HG03439 (cell line): ENCODE measurements at regions not wholly inside any gene's neighbourhood (a gene's known extent, or its start where the extent isn't known, plus 50 kb on each side); places are given as distances from the start of the nearest gene placed in this dataset.
"Not testable (repeated sequence)": the region's sequence is repeated elsewhere in the genome, so short reads cannot be mapped to it uniquely, and the experiment has no call there.

ENCODE experiments used
- ATAC-seq: cut with Tn5 transposase; IDR thresholded peaks from one replicate; pipeline ENCODE4 v1.9.1; 2021; ENCODE audit warnings: mild to moderate bottlenecking, moderate library complexity; ENCODE audit not compliant: unreplicated experiment

DNA sequence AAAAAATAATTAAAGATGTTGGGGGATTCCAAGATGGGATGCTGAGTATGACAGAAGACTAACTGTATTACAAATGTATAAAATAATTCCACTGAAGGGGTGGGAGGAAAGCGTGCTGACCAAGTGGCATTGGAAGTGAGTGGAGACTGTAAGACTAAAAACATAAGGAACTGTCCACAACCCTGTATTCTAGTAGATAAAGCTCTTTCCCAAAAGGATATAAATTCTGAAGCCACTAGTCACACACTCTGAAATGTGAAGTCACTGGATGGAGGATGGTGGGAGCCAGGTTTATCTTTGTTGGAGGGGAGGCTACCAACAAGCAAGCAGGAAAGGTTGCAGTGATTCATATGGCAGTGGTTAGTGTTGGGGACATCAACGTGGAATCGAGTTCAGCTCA, 182.8 kb upstream of the PLGLB2 start:
- ATAC-seq = not testable (repeated sequence)

DNA sequence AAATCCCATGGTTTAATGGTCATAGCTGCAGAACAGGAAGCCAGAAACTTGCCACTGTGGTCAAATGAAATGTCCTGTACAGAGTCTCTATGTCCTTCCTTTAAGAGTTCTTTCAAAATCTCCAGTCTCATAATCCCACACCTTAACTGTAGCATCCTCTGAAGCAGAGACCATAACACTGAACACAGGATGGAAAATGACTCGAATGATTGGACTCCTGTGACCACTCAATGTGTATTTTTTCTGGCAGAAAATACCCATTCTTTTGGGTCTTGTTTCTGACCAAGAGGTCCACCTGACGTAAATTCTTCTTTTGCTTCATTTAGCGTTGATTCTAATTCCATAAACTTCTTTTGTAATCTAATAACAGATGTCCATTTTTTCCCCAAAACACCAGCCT, 181.4 kb upstream of the PLGLB2 start:
- ATAC-seq = not testable (repeated sequence)

DNA sequence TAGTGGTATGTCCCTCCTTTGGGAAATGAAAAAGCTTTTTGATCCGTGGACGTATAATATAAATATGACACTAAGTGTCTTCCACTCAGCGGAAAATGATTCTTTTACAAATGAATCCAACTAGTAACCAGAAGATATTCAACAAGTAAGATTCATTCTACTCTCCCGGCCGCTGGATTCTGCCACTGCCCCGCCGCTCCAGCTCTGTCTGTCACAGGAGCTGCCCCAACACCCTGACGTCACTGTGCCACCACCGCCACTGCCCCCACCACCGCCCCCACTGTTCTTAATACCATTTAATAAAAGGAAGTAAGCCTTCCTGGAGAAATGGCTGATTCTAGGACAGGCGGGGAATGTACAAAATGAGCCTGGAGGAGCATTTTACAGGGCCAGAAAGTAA, 180.8 kb upstream of the PLGLB2 start:
- ATAC-seq = not testable (repeated sequence)

DNA sequence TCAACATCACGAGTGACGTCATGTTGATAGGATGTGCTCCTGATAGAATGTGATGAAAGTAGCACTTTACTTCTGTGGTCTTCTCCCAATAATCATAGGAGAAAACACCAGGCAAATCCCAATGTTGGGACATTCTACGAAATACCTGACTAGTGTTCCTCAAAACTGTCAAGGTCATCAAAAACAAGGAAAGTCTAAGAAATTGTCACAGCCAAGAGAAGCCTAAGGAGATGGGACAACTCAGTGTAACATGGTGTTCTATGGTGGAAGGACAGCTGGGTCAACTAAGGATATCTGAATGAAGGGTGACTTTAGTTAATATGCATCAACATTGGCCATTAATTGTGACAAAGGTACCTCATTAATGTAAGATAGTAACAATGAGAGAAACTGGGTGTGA, 180.0 kb upstream of the PLGLB2 start:
- not testable (repeated sequence) for ATAC-seq

DNA sequence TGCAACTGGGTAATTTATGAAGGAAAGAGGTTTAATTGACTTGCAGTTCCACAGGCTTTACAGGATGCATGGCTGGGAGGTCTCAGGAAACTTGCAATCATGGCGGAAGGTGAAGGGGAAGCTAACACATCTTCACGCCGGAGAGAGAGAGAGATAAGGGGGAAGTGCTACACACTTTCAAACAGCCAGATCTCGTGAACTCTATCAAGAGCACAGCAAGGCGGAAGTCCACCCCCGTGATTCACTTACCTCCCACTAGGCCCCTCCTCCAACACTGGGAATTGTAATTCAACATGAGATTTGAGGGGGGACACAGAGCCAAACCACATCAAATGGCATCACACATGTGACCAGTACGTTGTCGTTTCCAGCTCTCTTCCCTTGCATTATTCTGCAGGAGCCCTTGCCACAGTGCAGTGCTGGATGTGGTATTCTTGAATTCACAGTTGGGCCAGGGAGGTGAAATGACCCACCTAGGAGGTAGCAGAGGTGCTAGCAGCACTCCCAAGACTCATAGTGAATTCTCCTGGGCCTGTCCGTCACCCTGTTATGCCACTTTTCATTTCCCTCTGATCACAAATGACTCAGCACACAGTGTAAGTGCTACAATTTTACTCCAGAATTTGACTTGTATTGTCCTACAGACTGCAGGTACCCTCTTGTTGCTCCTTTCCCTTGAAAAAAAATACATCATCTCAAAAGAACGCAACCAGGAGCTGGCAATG, 179.2 kb upstream of the PLGLB2 start:
- not testable (repeated sequence) for ATAC-seq

DNA sequence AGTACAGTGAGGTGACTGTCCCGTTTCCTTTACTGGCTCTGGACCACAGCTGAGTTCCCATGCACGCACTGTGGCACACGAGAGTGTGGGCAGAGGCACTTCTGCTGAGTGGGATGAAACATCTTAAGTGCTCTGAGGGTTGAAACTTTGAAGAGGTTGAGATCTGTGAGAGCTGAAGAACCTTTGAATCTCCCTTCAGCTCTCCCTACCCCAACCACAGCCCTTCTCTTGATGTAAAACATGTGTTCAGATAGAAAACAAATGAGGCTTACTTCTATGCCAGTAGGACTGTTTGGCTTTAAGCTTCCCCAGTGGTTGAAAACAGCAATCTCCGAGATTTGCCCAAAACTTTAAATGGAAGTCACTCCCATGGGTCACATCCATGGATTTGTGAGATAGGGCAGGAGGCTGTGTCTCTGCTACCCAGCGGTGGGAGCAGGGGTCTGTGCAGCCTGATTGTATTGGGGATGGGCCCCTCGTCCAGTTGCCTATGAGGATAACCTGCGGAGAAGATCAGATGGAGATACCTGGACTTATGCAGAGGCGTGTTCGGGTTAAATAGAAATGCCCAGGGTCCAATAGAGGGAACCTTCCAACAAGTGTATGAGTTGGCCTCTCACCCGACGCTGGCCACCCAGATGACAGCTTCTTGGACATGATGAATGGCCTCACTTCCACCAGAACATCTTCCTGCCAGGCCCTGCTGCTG, 178.0 kb upstream of the PLGLB2 start:
- ATAC-seq = not testable (repeated sequence)

DNA sequence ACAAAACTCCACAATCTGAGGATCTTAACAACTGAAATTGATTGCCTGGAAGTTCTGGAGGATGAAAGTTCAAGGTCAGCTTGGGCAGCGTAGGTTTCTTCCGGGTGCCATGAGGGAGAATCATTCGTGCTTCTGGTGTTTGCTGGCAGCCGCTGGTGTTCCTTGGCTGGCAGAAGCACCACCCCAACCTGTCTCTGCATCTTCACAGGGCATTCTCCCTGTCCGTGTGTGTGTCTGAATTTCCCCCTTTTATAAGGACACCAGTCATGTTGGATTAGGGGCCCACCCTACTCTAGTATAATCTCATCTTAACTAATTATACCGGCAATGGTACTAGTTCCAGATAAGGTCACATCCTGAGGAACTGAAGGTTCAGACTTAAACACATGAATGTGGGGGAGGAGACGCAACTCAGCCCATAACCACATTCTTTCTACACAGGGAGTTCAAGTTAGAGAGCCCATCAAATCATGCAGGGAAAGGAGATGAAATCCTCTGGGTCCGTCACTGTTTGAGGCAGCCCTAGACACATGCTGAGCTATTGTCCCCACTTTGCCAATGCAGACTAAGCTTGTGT, 175.9 kb upstream of the PLGLB2 start:
- ATAC-seq = not testable (repeated sequence)

DNA sequence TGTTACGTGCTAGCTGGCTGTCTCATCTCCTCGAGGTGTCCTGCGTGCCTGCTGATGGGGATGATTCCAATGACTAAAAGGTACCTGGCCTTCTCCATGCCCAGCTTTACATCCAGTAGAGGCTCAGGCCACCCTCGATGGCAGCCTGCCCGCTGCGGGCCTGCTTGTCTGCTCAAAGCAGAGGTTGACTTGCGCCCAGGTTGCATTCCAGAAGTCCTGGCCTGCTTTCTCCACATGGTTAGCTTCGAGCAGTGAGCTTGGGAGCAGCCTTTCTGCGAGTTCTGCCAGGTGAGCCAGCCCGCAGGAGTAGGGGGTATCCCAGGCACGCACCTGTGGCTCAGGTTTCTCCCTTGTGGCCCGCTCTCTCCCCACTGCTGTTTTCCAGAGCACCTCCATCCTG, 175.0 kb upstream of the PLGLB2 start:
- ATAC-seq = not testable (repeated sequence)

DNA sequence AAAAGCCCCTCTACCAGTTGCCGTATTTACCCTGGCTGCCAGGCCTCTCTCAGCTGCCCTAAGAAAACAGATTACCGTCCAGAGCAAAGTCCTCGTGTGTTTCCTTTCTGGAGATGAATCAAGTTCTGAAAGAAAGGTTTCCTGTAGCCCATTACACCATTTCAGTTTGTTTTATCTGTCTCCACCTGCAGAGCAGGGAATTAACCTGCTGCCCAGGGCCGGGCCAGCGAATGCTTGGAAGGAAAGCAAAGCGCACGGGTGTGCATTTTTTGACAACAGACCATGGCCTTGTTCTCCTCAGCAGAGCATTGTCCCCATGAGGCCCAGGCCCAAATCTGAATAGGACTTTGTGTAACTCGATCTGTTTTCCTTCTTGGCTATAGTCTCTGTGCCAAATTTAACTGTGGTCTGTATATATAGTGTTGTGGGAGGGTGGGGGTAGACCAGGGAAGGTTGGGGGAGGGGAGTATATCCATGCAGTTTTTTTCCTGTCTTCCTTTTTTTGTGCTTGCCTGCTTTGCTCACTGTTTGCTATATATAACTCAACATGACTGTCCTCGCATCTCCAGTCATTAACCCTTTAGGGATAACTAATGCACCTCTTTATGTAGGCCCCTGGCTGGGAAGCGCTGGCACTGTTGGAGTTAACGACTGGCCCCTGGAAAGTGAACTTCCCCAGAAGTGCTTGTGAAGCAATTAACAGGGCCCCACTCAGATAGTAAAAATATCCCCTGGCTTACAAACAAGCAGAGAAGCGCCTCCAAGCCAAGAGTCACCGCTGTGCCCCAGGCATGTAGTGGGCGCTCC, 174.3 kb upstream of the PLGLB2 start:
- ATAC-seq = not testable (repeated sequence)

DNA sequence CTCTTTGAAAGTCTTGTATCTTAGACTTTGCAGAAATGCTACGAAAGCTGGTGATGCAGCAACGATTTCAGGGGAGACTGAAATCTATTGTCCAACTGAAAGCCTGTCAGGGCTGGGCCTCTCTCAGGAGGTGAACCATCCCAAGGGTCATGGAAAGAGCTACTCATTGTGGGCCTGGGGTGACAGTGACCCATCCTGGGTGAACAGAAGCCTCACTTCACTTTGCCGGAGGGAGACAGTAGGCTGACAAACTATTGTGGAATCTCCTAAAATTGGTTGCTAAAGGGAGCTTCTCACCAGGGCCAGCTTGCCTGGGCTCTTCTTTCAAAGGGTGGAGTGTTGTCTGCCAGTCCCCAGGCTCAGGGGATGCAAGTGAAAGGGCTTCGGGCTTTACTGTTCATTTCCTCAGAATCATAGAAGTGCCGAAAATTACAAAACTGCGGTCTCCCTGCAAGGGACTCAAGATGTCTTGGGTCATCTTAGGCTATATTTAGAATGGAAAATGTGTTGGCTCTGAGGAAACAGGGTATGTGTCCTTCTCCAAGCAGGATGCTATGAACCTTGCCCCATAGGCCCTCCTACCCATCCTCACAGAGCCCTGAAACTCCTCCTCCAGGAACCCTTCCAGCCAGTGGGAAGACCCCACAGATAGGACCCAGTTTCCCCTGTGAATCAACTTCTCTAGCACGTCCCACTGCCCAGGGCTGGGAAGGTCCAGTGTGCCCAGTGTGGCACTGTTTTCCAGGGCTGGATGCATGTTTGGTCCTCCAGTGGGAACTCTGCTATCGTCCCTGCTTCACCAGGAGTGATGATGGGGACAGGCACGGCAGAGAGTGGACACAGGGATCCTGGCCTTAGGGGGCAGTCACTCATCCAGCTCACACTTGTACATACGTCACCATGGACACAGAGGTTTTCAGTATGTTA, 173.4 kb upstream of the PLGLB2 start:
- ATAC-seq = not testable (repeated sequence)

DNA sequence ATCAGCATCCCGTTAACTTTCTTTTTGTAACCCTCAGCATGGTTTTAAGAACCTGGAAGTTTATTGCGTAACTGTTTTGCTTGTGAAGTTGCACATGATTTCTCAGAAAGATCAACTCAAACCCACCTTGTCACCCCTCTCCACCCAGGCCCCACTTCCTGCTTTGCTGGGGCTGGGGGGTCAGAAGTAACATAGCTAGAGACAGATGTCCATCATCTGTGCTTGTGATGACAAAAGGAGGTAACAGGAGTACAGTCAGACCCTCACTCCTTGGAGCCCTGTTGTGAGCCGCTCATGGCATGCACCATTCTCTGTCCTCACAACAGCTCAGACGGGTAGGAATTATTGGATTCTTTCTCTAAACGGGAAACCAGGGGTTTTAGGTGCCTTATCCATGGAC, 172.7 kb upstream of the PLGLB2 start:
- ATAC-seq = not testable (repeated sequence)

DNA sequence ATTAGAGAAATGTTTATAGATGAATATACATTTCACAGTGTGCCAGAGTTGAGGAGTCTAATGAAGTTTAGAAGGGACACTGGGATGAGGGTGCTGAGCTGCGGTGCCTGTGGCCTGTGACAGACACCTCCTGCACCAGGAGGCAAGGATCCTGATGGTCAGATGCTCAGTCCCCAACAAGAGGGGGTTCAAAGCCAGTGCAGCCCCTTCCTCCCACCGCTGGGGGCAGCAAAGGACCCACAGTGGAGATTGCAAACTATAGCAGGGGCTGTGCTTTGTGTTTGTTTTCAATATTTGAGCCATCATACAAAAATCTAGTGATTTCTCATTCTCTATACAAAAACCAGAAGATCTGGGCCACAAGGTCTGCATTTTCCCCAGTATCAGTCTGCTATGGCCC, 170.5 kb upstream of the PLGLB2 start:
- ATAC-seq = not testable (repeated sequence)

DNA sequence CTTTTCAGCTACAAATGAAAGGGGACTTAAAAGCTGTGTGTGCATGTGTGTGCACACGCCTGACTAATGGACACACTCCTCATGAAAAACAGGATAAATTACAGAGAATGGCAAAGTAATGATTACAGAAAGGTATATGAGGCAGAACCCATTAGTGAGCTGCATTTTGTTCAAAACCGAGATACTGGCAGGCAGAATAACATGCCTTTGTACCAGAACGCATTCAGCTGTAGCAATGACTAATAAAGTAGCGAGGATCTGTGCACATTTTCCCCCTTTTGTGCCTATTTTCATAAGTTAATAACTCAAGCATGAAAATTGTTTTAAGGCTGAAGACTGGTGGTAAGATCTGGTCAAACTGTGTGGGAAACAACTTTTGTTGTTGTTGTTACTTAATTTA, 165.7 kb upstream of the PLGLB2 start:
- not testable (repeated sequence) for ATAC-seq

DNA sequence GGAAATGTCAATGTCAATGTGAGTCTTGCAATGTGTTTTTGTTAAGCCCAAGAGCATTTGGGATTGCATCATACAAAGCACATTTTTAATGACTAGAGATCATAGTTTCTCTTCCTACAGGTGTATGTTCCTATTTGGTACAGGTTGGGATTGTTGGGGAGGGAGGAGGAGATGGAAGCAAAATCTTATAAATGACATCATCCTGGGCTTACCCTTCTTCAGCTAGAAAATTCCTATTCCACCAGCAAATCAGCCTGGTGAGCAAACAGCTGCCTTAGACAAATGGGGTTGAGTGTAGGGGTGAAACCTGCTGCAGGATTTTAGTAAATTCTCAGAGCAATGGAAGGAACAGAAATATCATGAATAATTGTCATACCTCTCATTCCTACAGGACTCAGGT, 165.3 kb upstream of the PLGLB2 start:
- ATAC-seq = not testable (repeated sequence)

DNA sequence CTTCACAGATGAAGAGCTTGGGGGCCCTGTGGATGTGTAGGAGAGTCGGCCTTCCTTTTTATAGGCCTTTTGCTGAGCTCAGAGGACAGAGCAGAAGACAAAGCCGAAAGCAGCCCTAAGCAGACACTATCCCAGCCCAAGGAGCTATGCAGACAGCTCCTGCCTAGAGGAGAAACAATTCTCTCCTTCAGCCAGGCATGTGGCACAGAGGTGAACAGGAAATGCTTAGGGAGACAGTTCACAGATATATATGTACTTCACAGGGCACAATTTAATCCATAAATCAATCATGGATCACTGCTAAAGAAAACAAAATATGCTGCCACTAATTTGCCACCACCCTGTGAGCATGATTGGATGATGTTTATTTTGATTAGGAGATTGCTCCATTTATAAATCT, 164.5 kb upstream of the PLGLB2 start:
- not testable (repeated sequence) for ATAC-seq

DNA sequence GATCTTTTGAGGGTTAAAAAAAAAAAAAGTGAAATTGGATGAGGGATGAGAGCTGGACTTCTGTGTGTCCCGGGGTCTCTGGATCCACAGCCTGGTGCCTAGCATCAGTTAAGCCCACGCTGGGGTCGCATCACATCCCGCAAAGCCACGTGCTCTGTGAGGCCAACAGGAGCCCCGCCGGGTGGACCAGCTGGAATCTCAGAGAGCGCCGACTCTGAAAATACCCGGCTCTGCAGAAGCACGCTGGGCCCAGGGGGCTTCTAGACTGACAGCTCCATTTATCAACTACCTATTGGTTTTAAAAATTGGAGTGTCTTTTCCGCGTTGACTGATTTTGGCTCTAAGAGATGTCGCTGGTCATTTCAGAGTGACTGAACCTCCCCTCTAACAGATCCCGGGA, 164.1 kb upstream of the PLGLB2 start:
- ATAC-seq = not testable (repeated sequence)

DNA sequence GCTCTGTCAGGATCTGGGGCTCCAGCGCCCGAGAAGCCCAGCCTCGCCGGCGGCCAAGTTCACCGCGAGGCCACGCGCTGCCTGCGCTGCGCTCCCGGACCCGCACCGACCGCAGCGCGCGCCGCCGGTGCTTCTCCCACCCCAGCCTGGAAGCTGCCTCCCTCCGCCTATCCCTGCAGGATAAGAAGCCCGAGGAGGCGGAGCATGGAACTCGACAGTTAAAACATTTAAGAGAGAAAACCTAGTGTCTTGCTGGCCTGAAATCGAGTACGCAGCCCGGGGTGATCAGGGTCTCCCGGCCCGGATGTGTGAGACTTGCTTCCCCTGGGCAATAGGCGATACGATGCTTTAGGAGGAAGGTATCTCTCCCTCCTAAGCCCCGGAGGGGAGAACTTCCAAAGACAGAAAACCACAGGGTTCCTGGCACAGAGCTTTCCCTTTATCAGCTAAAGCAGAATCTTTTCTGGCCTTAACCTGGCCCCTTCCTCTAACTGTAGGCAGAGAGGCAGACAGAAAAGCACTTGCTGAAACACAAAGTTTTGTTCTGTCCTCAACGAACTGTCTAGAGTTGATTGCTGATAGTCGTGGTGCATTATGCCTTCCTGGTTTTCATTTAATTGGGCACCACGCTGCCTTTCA, 163.5 kb upstream of the PLGLB2 start:
- not testable (repeated sequence) for ATAC-seq

DNA sequence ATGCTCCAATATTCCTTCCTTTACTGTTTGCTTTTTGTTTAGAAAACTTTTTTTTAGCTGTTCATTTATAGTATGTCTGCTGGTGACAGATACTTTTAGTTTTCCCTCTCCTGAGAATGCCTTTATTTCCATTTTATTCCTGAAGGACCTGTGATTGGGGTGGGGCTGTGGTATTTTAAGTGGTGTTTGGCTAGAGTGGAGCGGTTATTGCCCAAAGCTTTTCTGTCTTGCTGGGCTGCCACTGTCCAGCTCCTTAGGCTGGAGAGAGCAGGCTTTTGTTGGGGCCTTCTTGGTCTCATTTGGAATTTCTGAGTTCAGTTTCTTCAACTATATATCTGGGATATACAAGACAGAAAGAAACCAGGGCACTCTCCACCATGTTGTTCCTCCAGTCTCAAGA, 160.0 kb upstream of the PLGLB2 start:
- not testable (repeated sequence) for ATAC-seq

DNA sequence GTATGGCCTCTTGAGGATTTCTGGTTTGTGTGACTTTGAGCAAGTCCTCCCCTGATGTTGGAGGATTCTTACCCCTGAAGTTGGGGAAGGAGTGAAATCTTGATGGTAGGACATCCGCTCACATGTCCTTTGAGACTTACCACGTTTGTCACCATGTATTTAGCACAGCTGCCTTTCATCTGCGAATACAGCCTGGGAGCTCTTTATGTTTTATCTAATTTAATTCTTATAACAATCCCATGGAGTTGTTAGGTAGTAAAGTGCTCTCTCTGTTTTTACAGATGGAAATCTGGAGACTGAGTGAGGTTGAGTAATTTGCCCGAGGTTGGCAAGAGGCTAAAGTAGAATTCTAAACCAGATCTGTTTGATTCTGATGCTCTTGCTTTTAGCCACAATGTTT, 154.9 kb upstream of the PLGLB2 start:
- not testable (repeated sequence) for ATAC-seq
